Smooth muscle cell (in vitro differentiated cells): ENCODE measurements at regions not wholly inside any gene's neighbourhood (a gene's known extent, or its start where the extent isn't known, plus 50 kb on each side); places are given as distances from the start of the nearest gene placed in this dataset.

ENCODE experiments used
- DNase-seq: peaks from one replicate; lab custom pipeline; 2025; ENCODE audit not compliant: unreplicated experiment; lab: John Stamatoyannopoulos, UW
- H2AFZ ChIP-seq: fragments of 200-600 bp; sonication (generic); 2 replicates; pipeline ENCODE4 v1.6.0; 2016; ENCODE audit warnings: antibody characterized with exemption, low read depth, mild to moderate bottlenecking
- H3F3A ChIP-seq: fragments of 200-600 bp; sonication (generic); 2 replicates; pipeline ENCODE4 v1.6.0; 2017; ENCODE audit warnings: antibody characterized with exemption, low read depth
- H3K27ac ChIP-seq: fragments of 200-600 bp; sonication (generic); 2 replicates; pipeline ENCODE4 v1.5.1; 2016; ENCODE audit warnings: low read depth, mild to moderate bottlenecking
- H3K27me3 ChIP-seq: fragments of 200-600 bp; sonication (generic); 2 replicates; pipeline ENCODE4 v1.6.1; 2016; ENCODE audit warnings: low read depth, mild to moderate bottlenecking
- H3K36me3 ChIP-seq: fragments of 200-600 bp; sonication (generic); 2 replicates; pipeline ENCODE4 v1.5.1; 2016; ENCODE audit warnings: low read depth
- H3K4me1 ChIP-seq: fragments of 200-600 bp; sonication (generic); 2 replicates; pipeline ENCODE4 v1.5.1; 2016; ENCODE audit warnings: low read depth
- H3K4me2 ChIP-seq: fragments of 200-600 bp; sonication (generic); 2 replicates; pipeline ENCODE4 v1.6.0; 2016; ENCODE audit warnings: mild to moderate bottlenecking
- H3K4me3 ChIP-seq: fragments of 200-600 bp; sonication (generic); 2 replicates; pipeline ENCODE4 v1.5.1; 2016; ENCODE audit warnings: mild to moderate bottlenecking
- H3K79me2 ChIP-seq: fragments of 200-600 bp; sonication (generic); 2 replicates; pipeline ENCODE4 v1.6.0; 2016; ENCODE audit warnings: low read depth, mild to moderate bottlenecking
- H3K9ac ChIP-seq: fragments of 200-600 bp; sonication (generic); 2 replicates; pipeline ENCODE4 v1.6.0; 2016; ENCODE audit warnings: low read depth
- H3K9me3 ChIP-seq: fragments of 200-600 bp; sonication (generic); replicated peaks from 2 replicates; pipeline ENCODE4 v1.5.1; 2016; ENCODE audit warnings: low read depth
- H4K20me1 ChIP-seq: fragments of 200-600 bp; sonication (generic); 2 replicates; pipeline ENCODE4 v1.6.0; 2016; ENCODE audit warnings: low read depth
- CTCF ChIP-seq: fragments of 200-600 bp; sonication (generic); IDR thresholded peaks from 2 replicates; pipeline ENCODE4 v1.5.1; 2017; ENCODE audit warnings: borderline replicate concordance, mild to moderate bottlenecking, antibody characterized with exemption; ENCODE audit not compliant: insufficient read depth, poor library complexity, severe bottlenecking
- WGBS: methylation state at CpG from one replicate; pipeline ENCODE4 v1.1.7; 2016; ENCODE audit warnings: low lambda C conversion rate; 5-methylcytosine and 5-hydroxymethylcytosine counted together

- H3K27me3 ChIP-seq = no peaks in the 10 kb centered on the region
- H3K9ac ChIP-seq = no peak overlapping the region
- no peak for DNase-seq
- no peak overlapping the region for H3K27ac ChIP-seq
- no peaks in the 10 kb centered on the region for H4K20me1 ChIP-seq
- TF ChIP-seq CTCF = no peak
- H3K4me2 ChIP-seq = no peak overlapping the region
- H3K9me3 ChIP-seq = no peaks in the 10 kb centered on the region
- H3K36me3 ChIP-seq = no peaks in the 10 kb centered on the region
- WGBS = 100% methylated on average over 2 of the region's 2 CpGs
- no peaks in the 10 kb centered on the region for H3K79me2 ChIP-seq
- H3K4me3 ChIP-seq = no peak overlapping the region
- no peaks in the 10 kb centered on the region for H3F3A ChIP-seq
- no peak overlapping the region for H2AFZ ChIP-seq
- no peaks in the 10 kb centered on the region for H3K4me1 ChIP-seq
Observed at GRCh38 chr1:218625393-218625792, 280.3 kb downstream of the TGFB2 start.

GRCh38 chr1:218633238-218633988 lies 288.3 kb downstream of the TGFB2 start:
- no peak for TF ChIP-seq CTCF
- Histone ChIP-seq H3K4me1 (peaks cover 14% of the 10 kb centered on the region), H3K36me3 (no peaks in the 10 kb centered on the region), H3K79me2 (no peaks in the 10 kb centered on the region), H3K27ac (peak overlapping the region; percentile 0), H3F3A (no peaks in the 10 kb centered on the region), H4K20me1 (no peaks in the 10 kb centered on the region), H3K9ac (no peak overlapping the region), H3K4me3 (no peak overlapping the region), H3K4me2 (peak overlapping the region; percentile 4), H3K9me3 (no peaks in the 10 kb centered on the region), H2AFZ (peak overlapping the region; percentile 56), H3K27me3 (no peaks in the 10 kb centered on the region)
- WGBS = 44% methylated on average over 9 of the region's 9 CpGs
- no peak for DNase-seq

- Histone ChIP-seq H3K36me3 (no peaks in the 10 kb centered on the region), H3K9me3 (no peaks in the 10 kb centered on the region), H3F3A (no peaks in the 10 kb centered on the region), H4K20me1 (no peaks in the 10 kb centered on the region), H3K79me2 (no peaks in the 10 kb centered on the region), H3K27ac (peak overlapping the region; percentile 0), H3K9ac (no peak overlapping the region), H3K4me3 (no peak overlapping the region), H3K4me2 (no peak overlapping the region), H3K4me1 (peaks cover 14% of the 10 kb centered on the region), H2AFZ (peak overlapping the region; percentile 36), H3K27me3 (no peaks in the 10 kb centered on the region)
- 81% methylated on average over 4 of the region's 4 CpGs for WGBS
- no peak for DNase-seq
- no peak for TF ChIP-seq CTCF
Observed at GRCh38 chr1:218634212-218634611, 289.1 kb downstream of the TGFB2 start.

- Histone ChIP-seq H3K9me3 (no peaks in the 10 kb centered on the region), H3K27me3 (no peaks in the 10 kb centered on the region), H3F3A (no peaks in the 10 kb centered on the region), H3K4me1 (peaks cover 14% of the 10 kb centered on the region), H3K27ac (no peak overlapping the region), H3K4me2 (no peak overlapping the region), H3K9ac (no peak overlapping the region), H2AFZ (no peak overlapping the region), H3K36me3 (no peaks in the 10 kb centered on the region), H3K4me3 (no peak overlapping the region), H4K20me1 (no peaks in the 10 kb centered on the region), H3K79me2 (no peaks in the 10 kb centered on the region)
- no peak for TF ChIP-seq CTCF
- DNase-seq = no peak
- WGBS = 95% methylated on average over 1 of the region's 1 CpG
Observed at GRCh38 chr1:218636548-218636947, 291.4 kb downstream of the TGFB2 start.
